GM12875 (cell line): ENCODE measurements at regions not wholly inside any gene's neighbourhood (a gene's known extent, or its start where the extent isn't known, plus 50 kb on each side); places are given as distances from the start of the nearest gene placed in this dataset.

Source experiments
- H3K4me3 ChIP-seq: one replicate; pipeline ENCODE4 v1.5.1; 2011; ENCODE audit warnings: low read depth, low read length, control low read depth
- CTCF ChIP-seq: IDR thresholded peaks from 2 replicates; pipeline ENCODE4 v1.5.1; 2011; ENCODE audit warnings: low read depth, mild to moderate bottlenecking, control low read depth, inconsistent platforms, low read length, moderate library complexity, borderline replicate concordance; ENCODE audit not compliant: insufficient read depth

DNA sequence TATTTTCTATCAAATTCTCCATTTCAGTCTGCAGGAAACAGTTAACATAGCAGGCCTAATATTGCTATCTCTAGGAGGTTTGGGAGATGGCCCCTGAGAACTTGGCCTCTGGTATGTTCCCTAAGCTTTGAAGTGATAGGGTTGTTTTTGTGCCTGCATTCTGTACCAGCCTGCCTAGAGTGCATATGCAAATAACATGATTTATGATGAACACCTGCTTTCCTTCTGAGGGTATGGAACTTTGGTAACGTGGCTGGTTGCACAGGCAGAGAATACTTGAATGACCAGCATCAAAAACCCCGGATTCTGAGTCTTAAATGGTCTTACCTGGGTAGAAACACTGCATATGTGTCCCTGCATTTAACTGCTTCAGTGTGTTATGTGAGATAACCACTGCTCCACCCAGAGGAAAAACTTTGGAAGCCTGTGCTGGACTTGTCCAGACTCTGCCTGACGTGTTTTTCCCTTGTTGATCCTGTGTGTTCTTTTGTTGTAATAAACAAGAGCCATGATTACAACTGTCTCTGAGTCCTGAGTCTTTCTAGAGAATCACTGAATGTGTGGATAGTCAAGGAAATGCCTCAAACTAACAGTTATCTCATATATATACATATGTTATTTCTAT lies 111.3 kb upstream of the ABCA1 start:
- H3K4me3 ChIP-seq = no peak overlapping the region
- no peak for TF ChIP-seq CTCF

- TF ChIP-seq CTCF = no peak
- H3K4me3 ChIP-seq = no peak overlapping the region
These were observed 115.5 kb upstream of the ABCA1 start for GRCh38 chr9:105043370-105043936.

DNA sequence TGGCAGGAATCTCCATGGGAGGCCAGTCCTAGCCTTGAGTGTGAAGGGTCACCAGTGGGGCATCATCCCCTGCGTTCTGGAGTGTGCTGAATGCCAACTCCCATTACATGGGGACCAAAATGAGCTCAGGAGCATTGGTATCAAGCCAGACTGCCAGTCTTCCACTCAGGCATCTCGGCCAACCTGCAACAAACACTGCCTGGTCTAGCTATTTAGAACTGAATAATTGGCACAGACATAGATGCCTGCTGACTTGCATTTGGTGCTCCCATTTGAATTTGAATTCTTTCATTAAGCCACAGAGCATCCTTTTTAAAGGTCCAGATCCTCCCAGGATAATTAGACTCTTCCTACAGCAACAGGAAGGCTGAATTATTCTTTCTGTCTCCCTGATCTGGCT lies 116.6 kb upstream of the ABCA1 start:
- no peak for TF ChIP-seq CTCF
- no peak overlapping the region for H3K4me3 ChIP-seq

DNA sequence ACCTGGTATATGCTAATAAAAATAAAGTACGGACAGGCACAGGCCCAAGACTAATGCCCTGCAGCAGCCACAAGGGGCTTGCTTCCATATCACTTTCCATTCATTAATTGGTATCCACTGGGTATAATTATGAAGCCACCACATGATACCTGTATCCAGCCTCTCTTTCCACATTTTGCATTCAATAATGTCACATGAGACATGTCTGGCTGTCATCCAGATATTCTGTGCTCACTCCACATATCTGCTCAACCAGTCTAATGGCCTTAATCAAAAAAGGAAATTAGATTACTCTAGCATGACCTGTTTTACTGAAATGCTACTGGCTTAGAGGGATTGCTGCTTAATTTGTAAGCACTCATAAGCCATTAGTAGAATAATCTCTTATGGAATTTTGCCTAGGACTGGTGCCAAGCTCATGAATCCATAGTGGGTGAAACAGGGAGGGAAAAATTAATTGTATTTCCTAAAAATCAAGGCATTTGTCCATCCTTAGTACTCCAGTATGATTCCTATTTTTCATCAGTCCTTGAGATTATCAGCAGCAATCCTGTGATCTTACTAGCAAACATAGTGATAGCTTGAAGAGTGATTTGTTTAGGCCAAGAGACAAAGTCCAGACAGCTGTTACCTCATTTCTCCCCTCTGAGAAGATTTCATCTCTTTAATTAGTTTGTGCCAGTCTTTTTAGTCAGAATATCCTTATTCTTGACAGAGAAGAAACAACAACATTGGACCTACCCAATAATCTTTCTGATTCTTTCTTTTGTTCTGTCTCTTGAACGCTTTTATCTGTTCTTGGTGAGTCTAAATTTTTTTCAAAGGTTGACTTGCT lies 119.2 kb upstream of the ABCA1 start:
- no peak for TF ChIP-seq CTCF
- no peak overlapping the region for H3K4me3 ChIP-seq

DNA sequence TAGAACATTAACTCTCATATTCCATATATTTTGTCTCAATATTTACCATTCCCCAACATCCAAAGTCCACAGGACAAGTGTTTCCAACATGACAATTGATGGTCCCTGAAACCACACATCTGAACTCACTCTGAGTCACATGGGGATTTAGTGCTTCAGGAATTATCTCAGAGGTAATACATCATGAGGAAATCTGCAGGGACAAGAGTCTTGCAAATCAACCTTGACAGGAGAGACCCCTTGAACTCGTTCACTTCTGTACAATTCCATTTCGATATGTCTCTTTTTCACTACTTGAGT lies 119.7 kb upstream of the ABCA1 start:
- TF ChIP-seq CTCF = no peak
- no peak overlapping the region for H3K4me3 ChIP-seq

GRCh38 chr9:105048331-105048730 lies 120.4 kb upstream of the ABCA1 start:
- H3K4me3 ChIP-seq = no peak overlapping the region
- no peak for TF ChIP-seq CTCF

GRCh38 chr9:105050296-105050695 lies 122.3 kb upstream of the ABCA1 start:
- no peak for TF ChIP-seq CTCF
- H3K4me3 ChIP-seq = no peak overlapping the region
